ENCODE measurements at regions not wholly inside any gene's neighbourhood (a gene's known extent, or its start where the extent isn't known, plus 50 kb on each side); places are given as distances from the start of the nearest gene placed in this dataset.

GRCh38 chr7:34308595-34308994, 349.4 kb upstream of the NPSR1 start:
- TF ChIP-seq POLR2AphosphoS5 (IDR thresholded peaks at IDR 0.05; ENCODE audit: borderline replicate concordance, low read depth, low read length), result no peak
- TF ChIP-seq EZH2 (IDR thresholded peaks at IDR 0.05), result no peak
- TF ChIP-seq FOXP2 (optimal IDR thresholded peaks at IDR 0.05; ENCODE audit: control extremely low read depth, extremely low read length, insufficient read depth), result no peak
